ENCODE measurements at regions not wholly inside any gene's neighbourhood (a gene's known extent, or its start where the extent isn't known, plus 50 kb on each side); places are given as distances from the start of the nearest gene placed in this dataset.

GRCh38 chr6:94478133-94479005 is 1059.0 kb upstream of the EPHA7 start:
- no peak for ATAC-seq
- TF ChIP-seq OSR1 (CRISPR knock-in tag; IDR thresholded peaks at IDR 0.05), result no peak
- no peak for TF ChIP-seq ISL1 (CRISPR knock-in tag; IDR thresholded peaks at IDR 0.05)
- TF ChIP-seq TSHZ2 (CRISPR knock-in tag; IDR thresholded peaks at IDR 0.05), result no peak

- no peak for ATAC-seq
- TF ChIP-seq SNAI2 (CRISPR knock-in tag; IDR thresholded peaks at IDR 0.05), result no peak
- no peak for TF ChIP-seq TOX (CRISPR knock-in tag; IDR thresholded peaks at IDR 0.05; ENCODE audit: borderline replicate concordance)
- TF ChIP-seq ESRRG (CRISPR knock-in tag; IDR thresholded peaks at IDR 0.05), result no peak
- no peak for TF ChIP-seq TSHZ2 (CRISPR knock-in tag; IDR thresholded peaks at IDR 0.05)
- TF ChIP-seq ISL1 (CRISPR knock-in tag; IDR thresholded peaks at IDR 0.05), result no peak
- no peak for TF ChIP-seq ARNTL (CRISPR knock-in tag; IDR thresholded peaks at IDR 0.05; ENCODE audit: borderline replicate concordance, low read depth)
- TF ChIP-seq ZNF565 (CRISPR knock-in tag; conservative IDR thresholded peaks at IDR 0.05; ENCODE audit: low read depth), result no peak
- no peak for TF ChIP-seq ZNF70 (CRISPR knock-in tag; IDR thresholded peaks at IDR 0.05)
- TF ChIP-seq ZFP30 (CRISPR knock-in tag; IDR thresholded peaks at IDR 0.05), result no peak
- TF ChIP-seq PATZ1 (CRISPR knock-in tag; IDR thresholded peaks at IDR 0.05; ENCODE audit: borderline replicate concordance), result no peak
These were observed 1049.5 kb upstream of the EPHA7 start for GRCh38 chr6:94468830-94469229.

GRCh38 chr6:94464018-94464510 is 1044.7 kb upstream of the EPHA7 start:
- no peak for ATAC-seq
- no peak for TF ChIP-seq BACH2 (CRISPR knock-in tag; IDR thresholded peaks at IDR 0.05; ENCODE audit: borderline replicate concordance)
- TF ChIP-seq GLIS3 (CRISPR knock-in tag; IDR thresholded peaks at IDR 0.05), result no peak
- no peak for TF ChIP-seq CSRNP3 (CRISPR knock-in tag; IDR thresholded peaks at IDR 0.05)
- TF ChIP-seq ISL1 (CRISPR knock-in tag; IDR thresholded peaks at IDR 0.05), result no peak
- no peak for TF ChIP-seq CSDC2 (CRISPR knock-in tag; IDR thresholded peaks at IDR 0.05)
- TF ChIP-seq ESRRG (CRISPR knock-in tag; IDR thresholded peaks at IDR 0.05), result no peak
- TF ChIP-seq ZNF565 (CRISPR knock-in tag; conservative IDR thresholded peaks at IDR 0.05; ENCODE audit: low read depth), result no peak
- TF ChIP-seq RARB (CRISPR knock-in tag; IDR thresholded peaks at IDR 0.05), result no peak
- TF ChIP-seq TSHZ2 (CRISPR knock-in tag; IDR thresholded peaks at IDR 0.05), result no peak
- no peak for TF ChIP-seq TOX (CRISPR knock-in tag; IDR thresholded peaks at IDR 0.05; ENCODE audit: borderline replicate concordance)
- TF ChIP-seq OSR1 (CRISPR knock-in tag; IDR thresholded peaks at IDR 0.05), result no peak
- no peak for TF ChIP-seq ZC3H10 (CRISPR knock-in tag; IDR thresholded peaks at IDR 0.05)
- no peak for TF ChIP-seq ZNF70 (CRISPR knock-in tag; IDR thresholded peaks at IDR 0.05)
- no peak for TF ChIP-seq SNAI2 (CRISPR knock-in tag; IDR thresholded peaks at IDR 0.05)
- TF ChIP-seq ARNTL (CRISPR knock-in tag; IDR thresholded peaks at IDR 0.05; ENCODE audit: borderline replicate concordance, low read depth), result no peak
- no peak for TF ChIP-seq ZNF8 (CRISPR knock-in tag; IDR thresholded peaks at IDR 0.05)

All from SK-N-SH treated with all-trans-retinoic acid at 6 μM for 48 hours (cell line).